Stimulated activated CD4-positive, alpha-beta T cell treated with anti-CD3 and anti-CD28 coated beads, Interleukin-2, amount 100 ng/mL, for 4 hours (primary cell): ENCODE measurements at regions not wholly inside any gene's neighbourhood (a gene's known extent, or its start where the extent isn't known, plus 50 kb on each side); places are given as distances from the start of the nearest gene placed in this dataset.
"Not testable (repeated sequence)": the region's sequence is repeated elsewhere in the genome, so short reads cannot be mapped to it uniquely, and the experiment has no call there.

Experiments used
- DNase-seq: peaks from one replicate; pipeline ENCODE4 v3.0.0-alpha.2; 2020; ENCODE audit warnings: low read depth

GRCh38 chr10:9222917-9223316 is 1168.4 kb downstream of the GATA3 start:
- no peak for DNase-seq

- no peak for DNase-seq
Measured at GRCh38 chr10:9227679-9228365, 1173.3 kb downstream of the GATA3 start.

GRCh38 chr10:9228771-9229170 is 1174.3 kb downstream of the GATA3 start:
- no peak for DNase-seq

DNA sequence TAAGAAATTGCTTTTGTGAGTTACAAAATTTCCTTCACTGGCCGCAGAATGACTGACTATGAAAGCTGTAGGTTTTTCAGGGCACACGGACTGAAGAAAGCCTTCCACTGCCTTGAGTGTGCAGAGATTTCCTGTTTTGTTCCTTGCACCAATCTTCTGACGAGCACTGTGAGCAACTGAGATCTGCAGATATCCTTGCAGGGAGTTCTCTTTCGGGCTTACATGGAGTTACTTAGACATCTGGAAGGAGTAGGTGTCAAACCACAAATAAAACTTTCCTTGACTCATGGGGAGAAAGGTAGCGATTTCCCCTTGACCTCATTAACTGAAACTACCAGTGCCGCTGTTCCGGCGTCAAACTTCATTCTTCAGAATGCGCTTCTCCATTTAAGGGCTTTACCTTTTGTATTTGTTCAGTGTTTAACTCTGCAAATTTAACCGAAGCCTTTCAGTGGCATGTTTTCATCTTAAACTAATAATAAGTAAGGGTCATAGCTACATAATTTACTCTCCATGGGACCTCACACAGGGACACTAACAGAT is 1175.3 kb downstream of the GATA3 start:
- DNase-seq, result no peak

GRCh38 chr10:9230625-9231024 is 1176.1 kb downstream of the GATA3 start:
- DNase-seq, result no peak

- DNase-seq, result no peak
Measured at GRCh38 chr10:9234191-9234590, 1179.7 kb downstream of the GATA3 start.

DNA sequence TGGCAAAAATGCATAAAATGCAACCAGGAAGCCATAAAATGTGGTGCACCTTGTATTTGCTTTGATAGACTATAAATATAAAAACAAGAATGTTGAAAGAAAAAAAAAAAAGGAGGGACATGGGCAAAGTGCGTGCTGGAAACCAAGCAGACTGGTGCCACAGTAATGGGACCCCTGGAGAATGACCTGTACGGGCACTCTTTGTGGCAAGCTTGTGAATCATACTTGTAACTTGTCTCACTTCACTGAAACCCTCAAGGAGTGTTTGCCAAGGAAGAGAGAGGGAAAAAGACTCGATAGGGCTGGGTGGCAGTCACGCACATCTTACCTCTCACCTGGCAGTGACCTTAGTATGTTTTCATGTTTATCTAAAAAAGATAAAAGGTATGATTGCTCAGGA is 1183.6 kb downstream of the GATA3 start:
- DNase-seq, result no peak

GRCh38 chr10:9239298-9239697 is 1184.8 kb downstream of the GATA3 start:
- DNase-seq, result no peak

DNA sequence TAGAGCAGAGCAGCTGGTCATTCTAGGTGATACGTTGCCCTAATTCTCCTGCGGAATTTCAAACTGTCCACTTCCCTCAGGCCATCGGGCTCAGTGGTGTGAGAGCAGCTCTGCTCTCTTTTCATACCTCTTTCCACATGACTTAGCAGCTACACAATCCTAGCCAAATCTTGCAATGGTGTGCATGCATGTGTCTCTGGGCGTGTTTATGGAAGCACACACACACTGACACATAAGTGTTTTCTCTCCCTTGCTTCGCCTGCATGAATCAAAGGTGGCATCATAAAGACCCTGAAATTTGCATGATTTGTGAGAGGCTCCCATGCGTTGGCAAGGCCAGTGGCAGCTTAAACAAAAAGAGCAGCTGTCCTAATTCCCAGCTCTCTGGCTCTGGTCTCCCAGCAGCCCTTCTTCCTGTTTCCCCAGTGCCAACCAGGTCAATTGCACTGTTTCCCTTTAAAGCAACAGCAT is 1189.5 kb downstream of the GATA3 start:
- no peak for DNase-seq

DNA sequence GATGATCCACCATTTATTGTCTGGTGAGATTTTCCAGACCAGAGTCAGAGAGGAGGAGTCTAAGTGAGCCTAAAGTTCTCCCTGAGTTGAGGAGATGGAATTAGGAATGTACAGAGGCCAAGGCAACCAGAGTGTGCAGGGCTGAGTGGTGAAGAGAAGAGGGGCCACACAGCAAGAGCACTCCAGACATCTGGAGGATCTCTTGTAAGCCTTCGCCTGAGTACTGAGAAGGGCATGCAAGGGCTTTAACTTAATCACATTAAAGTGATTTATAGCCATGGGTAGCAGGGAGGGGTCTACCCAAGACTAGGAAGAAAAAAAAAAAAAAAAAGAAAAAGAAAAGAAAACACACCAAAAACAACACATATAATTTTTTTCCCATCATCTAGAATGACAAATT is 1190.4 kb downstream of the GATA3 start:
- DNase-seq, result no peak

- DNase-seq, result no peak
Measured at GRCh38 chr10:9253121-9253520, 1198.6 kb downstream of the GATA3 start.

- no peak for DNase-seq
Measured at GRCh38 chr10:9254353-9254752, 1199.9 kb downstream of the GATA3 start.

GRCh38 chr10:9260690-9261089 is 1206.2 kb downstream of the GATA3 start:
- no peak for DNase-seq

- DNase-seq, result no peak
Measured at GRCh38 chr10:9262770-9263169, 1208.3 kb downstream of the GATA3 start.

- DNase-seq, result no peak
Measured at GRCh38 chr10:9268176-9268575, 1213.7 kb downstream of the GATA3 start.

- not testable (repeated sequence) for DNase-seq
Measured at GRCh38 chr10:9273126-9273833, 1218.8 kb downstream of the GATA3 start.

- no peak for DNase-seq
Measured at GRCh38 chr10:9274206-9274755, 1219.8 kb downstream of the GATA3 start.

GRCh38 chr10:9275861-9276260 is 1221.4 kb downstream of the GATA3 start:
- DNase-seq, result no peak

- DNase-seq, result no peak
Measured at GRCh38 chr10:9285690-9286089, 1231.2 kb downstream of the GATA3 start.

DNA sequence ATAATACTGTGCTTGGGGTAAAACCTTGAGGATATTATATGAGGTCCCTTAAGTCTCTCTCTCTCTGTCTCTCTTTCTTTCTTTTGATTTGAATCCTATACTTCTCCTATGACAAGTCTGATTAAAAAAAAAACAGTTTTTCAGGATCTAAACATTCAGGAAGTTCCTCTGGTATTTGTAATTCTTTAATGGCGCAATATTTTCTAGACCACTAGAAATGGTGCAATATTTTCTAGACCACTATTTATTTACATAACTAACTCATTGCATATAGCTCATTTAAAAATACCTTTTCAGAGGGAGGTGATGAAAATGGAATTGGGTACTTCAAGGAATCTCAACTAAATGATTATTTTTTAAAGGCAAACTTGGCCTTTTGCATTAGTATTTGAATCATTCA is 1235.3 kb downstream of the GATA3 start:
- no peak for DNase-seq

DNA sequence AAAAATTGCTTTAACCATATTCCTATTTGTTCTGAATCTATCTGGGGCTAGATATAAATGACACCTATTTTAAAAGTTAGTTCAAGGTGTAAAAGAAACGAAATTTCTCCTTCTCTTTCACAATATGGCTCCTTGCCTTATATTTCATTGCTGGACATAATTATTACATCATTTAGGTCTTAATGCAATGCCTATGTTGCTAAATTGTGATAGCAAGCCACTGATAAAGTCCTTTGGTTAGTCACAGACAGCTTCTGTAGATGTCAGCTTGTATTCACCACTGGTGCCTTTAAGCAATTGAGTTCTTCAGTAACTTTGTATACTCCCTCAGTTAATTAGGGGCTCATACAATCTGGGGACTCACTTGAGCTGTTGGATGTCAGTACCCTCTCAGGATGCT is 1236.6 kb downstream of the GATA3 start:
- no peak for DNase-seq

DNA sequence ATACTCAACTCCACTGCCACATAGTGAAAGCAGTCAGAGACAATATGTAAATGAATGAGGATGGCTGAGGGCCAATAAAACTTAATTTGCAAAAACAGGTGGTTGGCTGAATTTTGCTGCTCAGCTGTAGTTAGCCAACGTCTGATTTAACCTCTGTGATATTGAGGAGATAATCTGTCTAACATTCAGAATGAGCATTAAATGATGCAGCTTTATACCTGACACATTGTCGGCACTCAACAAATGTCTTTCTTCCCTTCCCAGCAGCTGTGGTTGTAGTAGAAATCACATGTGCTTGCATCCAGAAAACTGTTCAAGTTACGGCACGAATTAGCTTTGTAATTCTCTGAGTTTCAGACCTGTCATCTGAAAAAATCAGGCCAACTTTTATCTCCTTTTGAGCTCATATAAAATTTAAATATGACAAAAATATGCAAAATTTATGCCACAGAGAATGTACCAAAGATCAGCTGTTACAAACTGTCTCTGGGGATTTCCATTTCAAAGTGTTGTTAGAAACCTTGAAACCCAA is 1239.7 kb downstream of the GATA3 start:
- no peak for DNase-seq

DNA sequence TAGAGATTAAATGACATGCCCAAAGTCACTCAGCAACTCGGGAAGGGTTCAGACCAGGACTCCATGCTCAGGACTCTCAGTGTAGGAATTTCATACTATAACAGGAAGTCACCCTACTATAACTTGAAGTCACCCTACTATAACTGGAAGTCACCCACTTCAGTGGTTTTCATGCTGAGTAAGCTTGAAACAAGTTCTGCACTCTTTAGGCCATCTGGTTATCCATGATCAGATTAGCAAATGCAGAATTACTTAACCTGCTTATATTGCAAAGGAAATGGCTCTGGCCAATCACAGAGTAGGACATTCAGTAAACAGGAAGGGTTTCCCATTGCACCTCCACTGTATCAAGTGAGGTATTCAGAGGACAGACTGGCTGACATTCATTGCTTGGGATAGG is 1240.4 kb downstream of the GATA3 start:
- DNase-seq, result no peak
